HG03095 (cell line): ENCODE measurements at regions not wholly inside any gene's neighbourhood (a gene's known extent, or its start where the extent isn't known, plus 50 kb on each side); places are given as distances from the start of the nearest gene placed in this dataset.

Experiments
- ATAC-seq: cut with Tn5 transposase; IDR thresholded peaks from one replicate; pipeline ENCODE4 v1.9.1; 2021; ENCODE audit warnings: moderate library complexity; ENCODE audit not compliant: unreplicated experiment

DNA sequence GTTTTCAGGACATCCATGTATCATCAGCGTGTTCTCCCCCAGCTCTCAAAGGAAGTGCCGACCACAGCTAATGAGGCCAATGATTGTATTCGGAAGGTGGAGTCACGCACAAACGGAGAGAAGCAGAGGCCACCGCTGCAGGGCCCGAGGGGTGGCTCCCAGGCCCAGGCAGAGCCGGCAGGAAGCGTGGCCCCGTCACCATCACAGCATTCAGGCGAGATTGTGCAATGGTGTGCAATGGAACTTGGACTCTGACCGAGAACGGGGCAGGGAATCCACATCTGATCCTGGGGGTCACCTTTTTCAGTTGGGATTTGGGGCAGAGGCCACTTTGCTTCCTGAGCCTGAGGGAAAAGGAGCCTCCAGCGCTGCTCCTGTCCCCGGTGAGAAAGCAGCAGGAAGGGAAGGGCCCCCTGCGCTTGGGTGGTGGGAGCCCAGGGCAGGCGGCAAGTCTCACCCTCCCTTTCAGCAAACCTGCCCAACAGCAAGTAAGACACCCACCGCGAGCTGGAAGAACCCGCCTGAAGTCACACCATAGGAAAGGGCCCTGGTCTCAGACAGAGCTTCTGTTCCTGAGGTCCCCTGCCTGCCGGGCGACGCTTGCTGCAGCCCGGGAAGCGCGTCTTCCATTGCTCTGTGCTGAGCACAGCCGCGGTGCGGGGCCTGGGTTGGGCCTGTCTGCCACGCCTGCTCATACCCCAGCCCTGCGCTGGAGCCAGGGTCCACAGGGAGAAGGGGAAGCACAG is 1430.7 kb downstream of the BRD1 start:
- ATAC-seq, result no peak

DNA sequence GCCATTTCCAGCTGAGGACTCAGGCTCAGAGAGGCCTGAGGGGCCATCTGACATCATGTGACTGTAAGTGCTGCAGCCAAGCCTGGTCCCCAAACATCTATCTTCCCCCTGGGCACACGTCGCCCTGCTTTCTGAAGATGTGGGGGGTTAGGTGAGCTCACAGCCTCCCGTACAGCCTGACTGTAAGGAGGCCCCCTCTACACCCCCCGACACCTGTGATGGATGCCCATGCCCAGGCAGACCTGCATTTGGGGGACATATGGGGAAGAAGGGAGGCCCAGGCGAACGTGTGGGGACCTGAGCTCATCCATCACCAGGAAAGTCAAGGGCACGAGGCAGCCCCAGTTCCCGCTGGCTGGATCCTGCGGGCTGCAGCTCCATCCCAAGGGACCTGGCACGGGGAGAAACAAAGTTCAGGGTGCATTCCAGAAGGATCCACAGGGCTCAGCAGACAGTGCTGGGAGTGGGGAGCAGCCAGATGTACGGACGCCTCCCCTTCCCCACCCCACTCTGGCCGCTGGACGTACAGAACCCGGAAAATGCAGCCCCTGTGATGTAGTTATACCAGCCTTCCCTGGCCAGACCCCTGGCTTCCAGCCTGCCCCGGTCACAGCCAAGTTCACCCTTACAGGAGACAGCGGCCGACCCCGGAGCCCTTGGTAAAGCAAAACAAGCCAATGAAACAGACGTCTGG is 1431.4 kb downstream of the BRD1 start:
- no peak for ATAC-seq

DNA sequence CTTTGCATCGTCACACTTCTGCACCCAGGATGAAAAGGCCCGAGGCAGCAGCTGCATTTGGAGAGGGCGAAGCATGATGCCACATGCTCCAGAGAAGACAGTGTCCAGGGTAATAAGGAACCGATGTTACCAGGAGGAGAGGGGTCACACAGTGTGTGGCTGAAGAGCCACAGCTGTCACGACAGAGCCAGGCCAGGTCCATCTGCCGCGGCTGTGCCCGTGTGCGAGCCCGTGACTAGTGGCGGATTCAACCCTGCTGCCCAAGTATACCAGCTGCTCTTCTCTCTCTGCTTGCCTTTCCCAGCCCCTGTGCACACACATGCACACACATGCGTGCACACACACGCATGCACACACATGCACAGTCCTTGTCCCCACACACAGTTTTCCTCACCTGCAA is 1432.5 kb downstream of the BRD1 start:
- ATAC-seq, result no peak

DNA sequence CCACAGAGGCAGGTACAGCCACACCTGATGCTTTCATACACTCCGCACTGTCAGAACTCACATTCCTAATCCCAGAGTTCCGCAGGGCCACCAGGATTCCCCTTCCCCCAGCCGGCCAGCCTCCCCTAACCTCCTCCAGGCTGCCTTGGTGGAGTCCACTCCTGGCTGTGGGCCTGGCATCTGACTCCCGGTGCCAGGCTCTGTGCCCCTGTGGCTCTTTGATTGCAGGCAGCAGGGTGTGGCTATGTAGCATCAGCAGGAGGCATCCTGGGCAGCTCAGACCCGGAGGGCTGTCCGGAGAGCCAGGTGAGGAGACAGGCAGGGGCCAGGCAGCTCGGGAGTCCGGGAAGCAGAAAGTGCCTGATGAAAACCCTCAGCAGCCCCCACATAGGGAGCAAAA is 1432.9 kb downstream of the BRD1 start:
- no peak for ATAC-seq

DNA sequence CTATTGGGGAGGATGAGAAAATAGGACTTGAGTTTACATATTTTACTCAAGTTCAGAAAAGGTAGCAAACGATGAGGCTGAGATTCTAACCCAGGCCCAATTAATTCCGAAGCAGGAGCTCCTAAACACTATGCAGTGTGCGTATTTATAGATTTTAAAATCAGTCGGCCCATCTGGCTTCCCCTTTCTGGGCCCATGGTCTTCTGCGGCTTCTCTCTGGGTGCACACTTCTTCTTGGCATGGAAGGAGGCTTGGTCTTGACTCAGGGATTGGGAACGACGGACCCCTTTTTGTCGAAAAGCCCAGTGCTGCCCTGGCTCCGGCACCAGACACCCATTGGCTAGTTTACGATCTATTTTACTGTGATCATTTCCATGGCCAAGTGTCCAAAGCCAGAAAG is 1433.8 kb downstream of the BRD1 start:
- ATAC-seq, result no peak

DNA sequence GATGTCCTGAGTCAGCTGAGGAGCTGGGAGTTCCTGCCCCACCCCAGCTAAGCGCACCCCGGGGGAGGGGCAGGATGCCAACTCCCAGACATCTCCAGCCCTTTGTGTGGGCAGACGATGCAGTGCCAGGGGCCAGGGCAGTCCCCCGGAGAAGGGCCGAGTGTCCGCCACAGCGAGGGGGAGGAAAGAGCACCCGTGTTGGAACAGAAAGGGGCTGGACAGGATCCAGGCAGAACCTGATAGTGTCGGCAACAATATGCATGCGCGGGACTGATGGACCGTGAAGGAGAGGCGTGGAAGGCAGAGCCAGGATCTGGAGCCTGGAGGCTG is 1434.7 kb downstream of the BRD1 start:
- no peak for ATAC-seq

DNA sequence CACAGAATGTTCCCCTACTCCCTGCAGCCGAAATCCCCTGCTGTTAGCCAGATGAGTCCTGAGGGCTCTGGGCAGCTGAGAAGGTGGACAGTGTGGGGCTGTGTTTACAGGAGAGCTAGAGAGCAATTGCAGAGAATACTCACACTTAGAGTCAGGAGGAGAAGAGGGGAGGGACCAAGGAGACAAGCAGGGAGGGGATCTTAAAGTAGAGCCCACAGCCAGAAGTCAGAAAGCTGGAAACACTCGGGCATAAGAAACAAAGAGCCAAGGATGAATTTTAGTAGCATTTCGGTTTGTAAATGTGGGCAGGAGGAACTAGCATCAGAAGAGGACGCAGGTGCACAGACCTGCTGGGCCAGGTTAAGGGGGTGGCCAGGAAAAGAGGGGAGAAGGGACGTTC is 1435.9 kb downstream of the BRD1 start:
- no peak for ATAC-seq

DNA sequence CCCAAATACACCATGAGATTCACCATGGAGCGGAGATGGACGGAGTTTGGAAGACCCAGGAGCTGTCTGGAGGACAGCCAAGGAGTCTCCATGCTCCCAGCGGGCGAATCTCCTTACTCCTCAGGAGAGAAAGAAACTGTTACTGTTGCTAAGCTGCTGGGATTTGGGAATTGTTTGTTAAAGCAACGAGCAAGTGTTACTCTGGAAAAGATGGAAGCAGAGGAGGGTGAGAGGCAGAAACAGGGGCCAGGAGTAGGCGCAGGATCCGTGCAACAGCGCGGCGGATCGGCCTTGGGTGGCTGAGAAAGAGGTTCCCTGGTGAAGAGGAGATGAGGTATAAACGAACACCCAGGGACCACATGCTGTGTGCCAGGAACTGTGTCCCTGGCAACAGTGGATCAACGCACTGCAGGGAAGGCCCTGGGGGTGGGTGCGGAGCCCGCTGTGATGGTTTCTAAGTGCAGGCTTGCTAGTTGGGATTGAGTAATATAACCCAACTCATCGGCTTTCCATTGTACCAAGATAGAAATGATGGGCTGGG is 1436.4 kb downstream of the BRD1 start:
- no peak for ATAC-seq

DNA sequence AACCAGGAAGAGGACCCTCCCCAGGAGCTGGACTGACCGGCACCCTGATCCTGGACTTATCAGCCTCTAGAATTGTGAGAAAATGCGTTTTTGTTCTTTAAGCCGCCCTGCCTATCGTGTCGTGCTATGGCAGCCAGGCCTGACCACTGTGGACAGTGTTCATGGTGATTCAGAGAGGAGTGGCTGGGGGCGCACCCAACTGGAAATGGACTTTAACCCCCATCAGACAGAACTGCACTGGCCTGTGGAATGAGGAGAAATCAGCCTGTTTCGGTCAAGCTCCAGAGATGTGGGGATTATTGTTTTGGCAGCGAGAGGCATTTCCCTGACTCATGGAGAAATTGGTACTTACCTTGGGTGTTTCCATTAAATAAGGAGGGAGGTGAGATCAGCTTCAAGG is 1437.8 kb downstream of the BRD1 start:
- ATAC-seq, result no peak

DNA sequence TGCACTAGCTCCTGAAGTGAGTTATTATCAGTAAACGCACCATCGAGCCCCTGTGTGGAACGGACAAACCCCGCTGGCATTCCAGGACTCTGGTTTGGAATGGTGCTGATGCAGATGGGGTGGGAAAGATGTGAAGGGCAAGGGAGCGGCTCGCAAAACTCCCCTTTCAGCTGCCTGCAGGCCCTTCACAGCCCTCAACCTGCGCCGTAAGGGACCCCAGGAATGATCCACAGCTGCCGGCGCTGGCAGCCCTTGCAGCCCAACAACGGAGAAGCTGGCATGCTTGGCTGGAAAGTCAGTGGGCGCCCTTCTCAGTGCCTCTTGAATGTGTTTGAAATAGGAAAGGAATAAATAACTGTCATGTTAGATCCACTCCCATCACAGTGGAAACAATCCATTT is 1445.5 kb downstream of the BRD1 start:
- no peak for ATAC-seq

DNA sequence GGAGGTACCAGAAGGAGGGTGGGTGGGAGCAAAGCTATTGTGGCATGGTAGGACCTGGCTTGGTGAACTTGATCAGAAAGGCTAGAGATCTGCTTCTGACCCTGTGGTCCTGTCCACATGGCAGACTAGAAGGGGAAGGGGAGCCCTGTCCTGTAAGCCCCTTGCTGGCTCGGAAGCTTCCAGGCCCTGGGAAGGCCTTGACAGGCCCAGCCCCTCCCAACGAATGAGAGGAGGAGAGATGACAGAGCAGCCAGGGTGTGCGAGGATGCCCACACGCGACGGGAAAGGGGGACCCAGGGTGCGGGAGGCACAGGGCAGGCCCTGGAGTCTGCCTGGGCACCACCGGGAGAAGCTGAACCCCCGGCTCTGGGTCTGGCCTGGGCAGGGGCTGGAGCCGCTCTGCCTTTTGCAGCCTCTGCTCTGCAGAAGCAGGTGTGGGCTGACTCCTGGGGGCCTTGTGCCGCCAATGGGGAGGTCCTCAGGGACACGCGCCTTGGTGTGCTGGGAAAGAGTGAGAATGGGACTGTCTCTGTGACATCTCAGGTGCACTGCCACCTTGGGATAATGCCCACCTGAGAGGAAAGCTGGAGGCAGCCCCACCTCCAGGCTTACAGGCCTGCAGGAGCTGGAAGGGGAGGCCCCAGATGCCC is 1447.5 kb downstream of the BRD1 start:
- ATAC-seq, result no peak

DNA sequence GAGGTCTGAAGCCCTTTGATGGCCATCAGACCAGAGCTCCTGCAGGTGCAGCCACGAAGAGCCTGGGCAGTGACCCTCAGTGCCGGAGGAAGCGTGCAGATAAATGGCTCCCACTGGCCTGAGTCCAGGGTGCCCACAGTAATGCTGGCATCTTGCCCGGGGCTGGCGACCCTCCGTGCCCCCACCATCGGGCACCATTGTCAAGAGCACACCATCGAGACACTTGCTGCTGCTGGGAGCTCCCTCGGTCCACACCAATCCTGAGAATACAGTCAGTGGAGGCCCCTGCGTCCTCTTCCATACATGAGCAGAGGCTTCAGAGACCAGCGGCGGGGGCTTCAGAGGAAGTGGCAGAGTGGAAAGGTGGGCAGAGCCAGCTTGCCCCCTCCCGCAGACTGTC is 1448.3 kb downstream of the BRD1 start:
- no peak for ATAC-seq

DNA sequence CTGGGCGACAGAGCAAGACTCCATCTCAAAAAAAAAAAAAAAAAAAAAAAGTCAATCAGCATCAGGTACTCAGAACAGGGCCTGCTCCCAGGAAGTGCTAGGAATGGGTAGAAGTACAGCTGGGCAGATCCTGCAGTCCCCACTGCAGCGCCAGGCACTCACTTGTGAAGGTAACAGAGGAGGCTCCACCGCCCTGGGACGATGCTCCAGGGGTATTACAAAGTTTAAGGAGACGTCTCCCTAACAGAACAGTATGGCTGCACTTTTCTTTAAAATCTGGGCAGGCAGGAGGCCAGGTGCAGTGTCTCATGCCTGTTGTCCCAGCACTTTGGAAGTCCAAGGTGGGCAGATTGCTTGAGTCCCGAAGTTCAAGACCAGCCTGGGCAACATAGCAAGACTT is 1449.0 kb downstream of the BRD1 start:
- no peak for ATAC-seq

DNA sequence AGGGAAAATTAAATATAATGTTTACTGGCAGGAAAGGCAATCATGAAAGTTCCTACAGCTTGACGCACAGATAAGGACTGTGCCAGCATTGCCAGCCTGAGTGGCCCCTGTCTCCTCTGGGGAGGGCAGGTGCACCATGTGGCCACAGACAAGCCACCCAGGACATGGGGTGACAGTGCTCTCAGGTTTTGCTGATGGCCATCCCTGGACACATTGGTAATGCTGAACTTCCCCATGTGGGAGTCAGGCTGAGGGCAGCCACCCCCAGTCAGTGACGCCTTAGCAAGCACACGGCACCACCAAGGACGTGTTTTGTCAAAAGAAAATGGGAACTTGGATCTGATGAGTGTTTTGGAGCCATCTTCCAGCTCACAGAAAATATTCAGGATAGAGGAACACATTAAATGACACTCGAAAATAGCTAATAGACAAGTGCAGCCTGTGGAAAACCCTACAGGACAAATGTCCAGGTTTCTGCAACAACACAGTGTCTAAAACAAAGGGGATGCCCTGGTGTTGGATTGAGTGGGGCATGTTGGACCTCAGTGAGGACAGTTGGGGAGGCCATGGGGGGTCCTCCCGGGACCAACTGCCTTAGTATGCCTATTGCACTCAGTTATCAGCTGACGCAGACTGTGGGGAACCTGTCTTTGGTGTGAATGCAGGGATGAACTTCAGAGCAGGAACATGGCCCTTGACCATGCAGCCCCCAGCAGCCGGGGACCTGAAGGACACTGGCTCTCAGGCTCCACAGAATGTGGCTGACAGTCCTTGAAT is 1450.5 kb downstream of the BRD1 start:
- no peak for ATAC-seq

DNA sequence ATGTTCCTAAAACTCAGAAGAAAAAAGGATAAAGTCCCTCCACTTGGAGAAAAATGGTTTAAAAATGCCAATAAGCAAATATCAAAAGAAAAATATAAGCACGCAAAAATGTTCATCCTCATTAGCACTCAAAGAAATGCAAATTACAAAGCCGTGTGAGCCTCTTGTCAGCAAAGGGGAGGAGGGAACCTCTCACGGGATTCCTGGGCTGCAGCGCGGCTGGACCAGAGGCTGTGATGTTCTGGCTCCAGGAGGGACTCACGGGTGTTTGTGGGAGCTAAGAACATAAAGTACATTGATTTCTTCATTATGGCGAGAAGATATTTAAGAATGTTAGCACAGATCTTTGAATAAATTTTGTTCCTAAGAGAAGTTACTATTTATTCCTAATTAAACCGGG is 1451.2 kb downstream of the BRD1 start:
- no peak for ATAC-seq

DNA sequence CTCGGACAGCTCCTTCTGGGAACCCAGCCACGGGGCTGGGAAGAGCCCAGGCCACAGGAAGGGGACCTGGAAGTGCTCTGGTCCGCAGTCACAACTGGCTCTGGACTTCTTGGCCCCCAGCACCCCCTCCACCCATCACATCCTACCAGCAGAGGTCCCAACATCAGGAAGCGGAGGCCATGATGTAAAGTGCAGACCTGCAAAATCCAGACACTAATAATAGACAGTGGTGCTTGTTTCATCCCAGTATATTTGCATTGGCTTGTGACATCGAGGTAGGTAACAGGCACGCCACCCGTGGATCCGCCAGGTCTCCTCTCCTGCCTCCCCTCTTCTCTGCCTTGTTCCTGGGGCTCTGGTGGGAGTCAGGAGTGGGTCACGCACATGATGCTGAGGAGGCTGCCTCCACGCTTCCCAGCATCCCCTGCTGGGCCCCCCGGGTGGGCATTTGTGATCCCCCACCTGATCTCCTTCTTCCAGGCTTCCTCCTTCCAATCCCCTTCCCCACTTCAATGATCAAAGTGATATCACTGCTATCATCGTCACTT is 1454.0 kb downstream of the BRD1 start:
- no peak for ATAC-seq

DNA sequence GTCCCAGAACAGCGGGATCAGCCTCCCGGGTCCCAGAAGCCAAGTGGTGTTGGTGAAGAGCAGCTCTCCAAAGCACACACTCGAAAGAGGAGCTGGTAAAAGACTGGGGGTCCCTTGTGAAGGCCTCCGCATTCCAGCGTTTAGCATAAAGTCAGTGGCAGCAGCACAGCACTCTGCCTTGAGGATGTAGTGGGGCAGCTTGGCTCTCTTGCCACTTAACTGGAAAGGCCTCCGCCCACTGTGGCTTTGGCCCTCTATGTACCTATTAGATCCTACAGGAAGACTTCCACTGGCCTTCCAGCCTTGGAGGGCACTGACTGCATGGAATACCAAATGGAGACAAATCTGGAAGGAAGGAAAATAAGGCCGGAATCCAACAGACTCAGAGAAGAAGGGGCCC is 1455.3 kb downstream of the BRD1 start:
- ATAC-seq, result no peak

DNA sequence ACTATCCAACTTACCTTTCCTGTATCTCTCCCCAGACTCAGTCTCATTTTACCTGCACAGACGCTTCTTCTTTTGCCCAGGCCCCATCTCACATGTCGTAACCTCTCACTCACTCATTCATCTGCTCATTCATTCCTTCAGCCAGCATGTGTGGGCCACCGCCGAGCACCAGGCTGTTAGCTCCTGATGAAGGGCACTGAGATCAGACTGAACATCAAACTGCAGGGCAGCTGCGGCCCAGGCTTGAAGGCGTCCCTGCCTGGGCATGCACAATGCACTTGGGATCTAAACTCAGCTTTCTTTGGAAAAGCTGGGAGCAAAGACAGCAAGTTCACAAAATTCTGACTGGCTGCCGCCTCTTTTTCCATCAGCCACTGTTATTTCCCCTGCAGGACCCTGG is 1456.3 kb downstream of the BRD1 start:
- no peak for ATAC-seq

DNA sequence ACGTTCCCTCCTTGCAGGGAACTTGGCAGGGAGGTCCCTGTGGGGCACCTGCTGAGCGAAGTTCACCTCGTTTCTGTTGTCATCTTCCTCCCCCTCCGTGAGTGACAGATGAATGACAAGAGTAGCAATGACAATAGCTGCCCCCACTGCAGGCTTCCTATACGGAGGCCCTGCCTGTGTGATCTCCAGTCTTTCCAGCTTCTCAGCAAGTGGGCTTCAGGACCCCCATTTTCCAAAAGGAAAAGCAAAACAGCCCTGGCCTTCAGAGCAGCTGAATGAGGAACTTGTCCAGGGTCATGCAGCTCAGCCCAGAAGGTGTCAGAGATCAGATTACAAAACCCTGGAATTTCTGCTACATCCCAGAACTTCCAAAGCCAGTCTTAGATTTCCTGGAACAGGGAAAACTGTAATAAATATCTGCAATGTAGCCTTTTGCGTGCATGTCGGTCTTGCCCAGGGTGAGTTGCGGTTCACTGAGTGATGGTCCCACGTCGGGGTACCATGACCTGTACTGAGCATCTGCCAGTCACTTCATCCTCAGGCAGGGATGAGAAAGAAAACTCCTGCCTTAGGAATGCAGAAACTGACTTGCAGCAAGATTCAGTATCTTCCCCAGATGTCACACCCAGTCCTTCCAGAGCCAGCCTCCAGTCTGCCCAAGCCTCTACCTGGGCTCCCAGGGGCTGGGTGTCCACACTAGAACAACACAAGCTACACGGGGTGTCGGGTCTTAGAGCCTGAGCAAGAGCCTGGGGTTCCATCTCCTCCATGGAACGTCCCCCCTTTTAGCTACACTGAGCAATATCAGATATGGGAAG is 1457.0 kb downstream of the BRD1 start:
- no peak for ATAC-seq

DNA sequence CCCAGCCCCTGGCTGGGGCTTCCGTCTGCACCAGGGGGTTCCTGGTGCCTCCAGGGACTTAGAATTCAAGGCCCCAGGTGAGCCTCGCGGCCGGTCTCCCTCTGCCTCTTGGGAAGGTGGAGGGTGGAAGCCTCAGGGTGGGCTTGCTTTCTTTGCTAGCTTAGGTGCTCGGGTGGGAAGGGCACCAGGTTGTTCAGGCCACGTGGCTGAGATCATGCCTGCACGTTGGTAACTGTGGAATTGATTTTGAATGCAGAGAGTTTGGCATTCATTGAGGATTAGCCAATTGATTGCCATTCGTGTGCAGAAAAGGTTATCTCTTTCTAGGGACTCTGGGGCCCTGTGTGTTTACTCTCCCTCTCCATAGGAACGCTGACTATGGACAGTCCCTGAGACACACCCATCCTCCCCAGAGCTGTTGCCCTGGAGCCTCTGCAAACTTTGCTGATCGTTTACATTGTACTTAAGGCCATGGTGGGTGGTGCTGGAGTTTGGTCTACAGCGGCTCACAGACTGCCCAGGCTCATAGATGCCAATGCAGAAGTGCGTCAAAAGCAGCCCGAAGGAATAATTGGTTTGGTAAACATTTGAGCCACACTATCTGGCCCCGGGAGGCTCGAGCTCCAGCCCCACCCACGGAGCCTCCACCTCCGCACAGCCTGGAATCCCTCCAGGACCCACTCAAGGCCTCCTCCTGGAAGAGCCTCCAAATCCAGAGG is 1457.7 kb downstream of the BRD1 start:
- ATAC-seq, result no peak
